ENCODE measurements at regions not wholly inside any gene's neighbourhood (a gene's known extent, or its start where the extent isn't known, plus 50 kb on each side); places are given as distances from the start of the nearest gene placed in this dataset.

- DNase-seq (ENCODE audit: low spot score) (no peak), ATAC-seq (peak; percentile 89)
- intact Hi-C loops (cut with DNase I), result no loop called here
These were observed 182.8 kb upstream of the TARS1 start for GRCh38 chr5:33257807-33258429.

GRCh38 chr5:33258553-33258952 lies 182.2 kb upstream of the TARS1 start:
- ATAC-seq (no peak), DNase-seq (ENCODE audit: low spot score) (no peak)
- intact Hi-C loops (cut with DNase I), result no loop called here

- no peak for ATAC-seq
- DNase-seq (ENCODE audit: low spot score), result no peak
- intact Hi-C loops (cut with DNase I), result no loop called here
These were observed 180.7 kb upstream of the TARS1 start for GRCh38 chr5:33260098-33260497.

- ATAC-seq, result no peak
- intact Hi-C loops (cut with DNase I), result no loop called here
- DNase-seq (ENCODE audit: low spot score), result no peak
These were observed 179.5 kb upstream of the TARS1 start for GRCh38 chr5:33261305-33261704.

GRCh38 chr5:33261747-33262146 lies 179.0 kb upstream of the TARS1 start:
- ATAC-seq (no peak), DNase-seq (ENCODE audit: low spot score) (no peak)
- intact Hi-C loops (cut with DNase I), result no loop called here

- ATAC-seq, result no peak
- intact Hi-C loops (cut with DNase I), result no loop called here
These were observed 173.0 kb upstream of the TARS1 start for GRCh38 chr5:33267801-33268200.

GRCh38 chr5:33268374-33268773 lies 172.4 kb upstream of the TARS1 start:
- no peak for ATAC-seq
- intact Hi-C loops (cut with DNase I), result no loop called here
- no peak for DNase-seq (ENCODE audit: low spot score)

More at GRCh38 chr5:33267801-33268200, 173.0 kb upstream of the TARS1 start:
- no peak for DNase-seq (ENCODE audit: low spot score)

- no peak for DNase-seq (ENCODE audit: low spot score)
- ATAC-seq, result no peak
- intact Hi-C loops (cut with DNase I), result no loop called here
These were observed 170.1 kb upstream of the TARS1 start for GRCh38 chr5:33270671-33271070.

- ATAC-seq (no peak), DNase-seq (ENCODE audit: low spot score) (no peak)
- intact Hi-C loops (cut with DNase I), result no loop called here
These were observed 169.2 kb upstream of the TARS1 start for GRCh38 chr5:33271606-33272005.

GRCh38 chr5:33272288-33272687 lies 168.5 kb upstream of the TARS1 start:
- no peak for ATAC-seq

GRCh38 chr5:33273985-33274384 lies 166.8 kb upstream of the TARS1 start:
- DNase-seq (ENCODE audit: low spot score) (no peak), ATAC-seq (no peak)
- intact Hi-C loops (cut with DNase I), result no loop called here

More at GRCh38 chr5:33272288-33272687, 168.5 kb upstream of the TARS1 start:
- DNase-seq (ENCODE audit: low spot score), result no peak
- intact Hi-C loops (cut with DNase I), result no loop called here

GRCh38 chr5:33275391-33275790 lies 165.4 kb upstream of the TARS1 start:
- DNase-seq (ENCODE audit: low spot score) (no peak), ATAC-seq (no peak)
- intact Hi-C loops (cut with DNase I), result no loop called here

GRCh38 chr5:33275921-33276627 lies 164.7 kb upstream of the TARS1 start:
- intact Hi-C loops (cut with DNase I), result no loop called here
- ATAC-seq (no peak), DNase-seq (ENCODE audit: low spot score) (no peak)

- ATAC-seq, result no peak
- DNase-seq (ENCODE audit: low spot score), result no peak
- intact Hi-C loops (cut with DNase I), result no loop called here
These were observed 164.2 kb upstream of the TARS1 start for GRCh38 chr5:33276628-33276950.

GRCh38 chr5:33277061-33277650 lies 163.6 kb upstream of the TARS1 start:
- intact Hi-C loops (cut with DNase I), result no loop called here
- DNase-seq (ENCODE audit: low spot score), result no peak
- no peak for ATAC-seq

- DNase-seq (ENCODE audit: low spot score) (no peak), ATAC-seq (no peak)
- intact Hi-C loops (cut with DNase I), result no loop called here
These were observed 159.3 kb upstream of the TARS1 start for GRCh38 chr5:33281431-33281843.

- DNase-seq (ENCODE audit: low spot score), result no peak
- no peak for ATAC-seq
- intact Hi-C loops (cut with DNase I), result no loop called here
These were observed 158.6 kb upstream of the TARS1 start for GRCh38 chr5:33282157-33282556.

- no peak for DNase-seq (ENCODE audit: low spot score)
- intact Hi-C loops (cut with DNase I), result no loop called here
- ATAC-seq, result no peak
These were observed 158.1 kb upstream of the TARS1 start for GRCh38 chr5:33282696-33283095.

- ATAC-seq (no peak), DNase-seq (ENCODE audit: low spot score) (no peak)
- intact Hi-C loops (cut with DNase I), result no loop called here
These were observed 157.5 kb upstream of the TARS1 start for GRCh38 chr5:33283243-33283642.

GRCh38 chr5:33284681-33285080 lies 156.1 kb upstream of the TARS1 start:
- DNase-seq (ENCODE audit: low spot score) (no peak), ATAC-seq (no peak)
- intact Hi-C loops (cut with DNase I), result no loop called here

- no peak for DNase-seq (ENCODE audit: low spot score)
- intact Hi-C loops (cut with DNase I), result no loop called here
- ATAC-seq, result no peak
These were observed 153.5 kb upstream of the TARS1 start for GRCh38 chr5:33287242-33287641.
